Medulla oblongata (tissue), 1 donor: ENCODE measurements at regions not wholly inside any gene's neighbourhood (a gene's known extent, or its start where the extent isn't known, plus 50 kb on each side); places are given as distances from the start of the nearest gene placed in this dataset.

ENCODE experiments used
- DNase-seq: peaks from one replicate; pipeline ENCODE4 v3.0.0-alpha.2; 2015; ENCODE audit errors: extremely low spot score

- no peak for DNase-seq
Observed at GRCh38 chr21:18460979-18461378, 57.4 kb upstream of the TMPRSS15 start.

DNA sequence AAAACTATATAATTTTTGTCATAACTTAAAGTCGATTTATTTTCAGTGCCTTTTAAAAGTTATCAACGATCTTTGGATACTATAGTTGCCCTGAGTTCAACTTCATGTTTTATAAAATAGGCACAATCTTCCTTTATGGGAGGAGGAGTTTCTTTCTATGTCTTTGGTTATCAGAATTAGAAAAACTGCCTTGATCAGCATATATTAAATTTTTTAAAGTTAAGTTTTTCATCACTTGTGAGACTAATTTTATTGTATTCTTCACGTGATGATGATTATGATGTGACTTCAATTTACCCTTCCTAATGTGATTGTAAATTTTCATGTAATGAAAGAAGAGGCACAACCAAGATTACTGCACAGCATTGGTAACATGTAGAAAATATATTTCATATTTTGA lies 58.2 kb upstream of the TMPRSS15 start:
- DNase-seq = no peak

- no peak for DNase-seq
Observed at GRCh38 chr21:18467715-18468114, 64.1 kb upstream of the TMPRSS15 start.

- DNase-seq = no peak
Observed at GRCh38 chr21:18468790-18469189, 65.2 kb upstream of the TMPRSS15 start.

DNA sequence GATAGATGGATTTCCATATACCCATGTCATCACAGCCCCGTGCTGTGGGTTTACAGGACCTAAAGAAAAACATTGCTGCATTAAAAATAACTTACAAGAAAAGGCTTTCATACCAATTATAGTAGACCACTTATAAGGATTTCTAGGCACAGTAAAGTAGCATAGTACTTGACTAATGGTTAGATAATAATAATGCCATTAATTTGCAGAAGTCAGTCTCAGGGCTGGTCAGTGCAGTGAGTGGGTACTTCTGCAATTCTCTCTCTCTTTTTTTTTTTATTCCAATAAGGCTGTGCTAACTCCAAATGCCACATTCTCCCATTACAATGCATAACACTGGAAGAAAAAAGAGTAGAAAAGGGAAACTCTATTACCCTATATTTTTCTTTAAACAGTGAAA lies 73.1 kb upstream of the TMPRSS15 start:
- no peak for DNase-seq

DNA sequence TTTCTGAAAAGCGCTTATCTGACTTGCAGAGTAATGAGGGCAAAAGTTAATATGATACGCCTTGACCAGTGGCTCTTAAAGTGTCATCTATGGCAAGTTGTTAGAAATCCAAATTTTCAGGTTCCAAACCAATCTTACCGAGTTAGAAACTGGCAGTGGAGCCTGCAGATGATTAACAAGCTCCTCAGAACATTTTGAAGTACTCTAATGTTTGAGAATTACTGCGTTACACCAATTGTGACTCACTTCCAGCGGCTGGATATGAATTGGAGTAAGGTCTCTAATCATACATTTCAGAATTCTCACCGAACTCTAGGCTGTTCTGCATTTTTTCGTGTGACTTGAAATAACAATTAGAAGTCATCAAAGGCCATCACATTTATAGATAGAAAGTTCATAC lies 73.5 kb upstream of the TMPRSS15 start:
- no peak for DNase-seq

GRCh38 chr21:18478513-18478912 lies 74.9 kb upstream of the TMPRSS15 start:
- no peak for DNase-seq

DNA sequence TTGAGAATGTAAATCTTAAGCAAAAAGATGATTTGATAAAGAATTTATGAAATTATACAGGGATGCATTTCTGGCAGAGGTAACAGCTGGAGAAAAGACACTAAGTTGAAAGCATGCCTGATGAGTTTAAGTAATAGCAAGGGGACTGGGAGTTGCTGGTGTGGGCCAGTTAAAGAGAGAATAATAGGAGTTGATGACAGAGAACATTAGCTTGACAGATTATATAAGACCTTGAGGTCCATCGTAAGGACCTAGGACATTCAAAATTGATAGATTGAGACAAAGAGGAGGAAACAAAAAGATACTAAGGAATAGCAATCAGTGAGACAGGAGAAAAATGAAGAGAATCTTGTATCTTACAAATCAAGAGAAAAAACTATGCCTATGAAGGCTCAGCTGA lies 84.7 kb upstream of the TMPRSS15 start:
- no peak for DNase-seq

DNA sequence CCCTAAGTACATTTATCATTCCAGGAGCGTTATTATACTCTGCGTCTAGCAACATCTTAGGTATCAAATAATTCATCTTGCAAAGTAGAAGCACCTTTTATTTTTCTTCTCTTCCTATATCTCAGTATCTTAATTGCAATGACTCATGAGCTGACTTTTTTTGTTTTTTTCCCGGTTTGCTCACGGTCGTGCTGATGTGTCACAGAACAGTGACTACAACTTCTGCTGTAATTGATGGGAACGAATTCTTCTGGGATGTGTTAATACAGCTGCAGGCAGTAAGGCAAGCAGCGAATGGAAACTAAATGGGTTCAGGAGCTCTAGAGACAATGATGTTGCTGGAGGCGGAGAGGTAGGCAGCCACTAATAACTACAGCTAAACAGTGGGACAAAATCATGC lies 89.8 kb upstream of the TMPRSS15 start:
- no peak for DNase-seq

- DNase-seq = no peak
Observed at GRCh38 chr21:18495523-18495922, 91.9 kb upstream of the TMPRSS15 start.

DNA sequence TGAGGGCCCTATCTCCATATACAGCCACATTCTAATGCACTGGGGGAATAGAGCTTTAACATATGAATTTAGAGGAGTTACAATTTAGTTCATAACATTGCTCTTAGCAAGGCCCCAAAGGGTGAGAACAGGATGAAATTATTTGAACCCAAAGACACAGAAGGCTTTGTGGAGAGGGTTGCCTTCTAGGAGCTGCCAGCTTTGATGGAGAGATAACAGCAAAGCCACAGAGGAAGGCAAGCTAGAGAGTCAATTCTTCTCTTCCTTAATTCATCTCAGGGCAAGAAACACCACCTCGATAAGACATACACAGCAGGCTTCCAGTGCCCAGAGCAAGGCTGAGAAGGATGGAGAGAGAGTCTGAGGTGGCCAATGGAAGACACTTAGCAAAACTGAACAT lies 94.8 kb upstream of the TMPRSS15 start:
- no peak for DNase-seq

DNA sequence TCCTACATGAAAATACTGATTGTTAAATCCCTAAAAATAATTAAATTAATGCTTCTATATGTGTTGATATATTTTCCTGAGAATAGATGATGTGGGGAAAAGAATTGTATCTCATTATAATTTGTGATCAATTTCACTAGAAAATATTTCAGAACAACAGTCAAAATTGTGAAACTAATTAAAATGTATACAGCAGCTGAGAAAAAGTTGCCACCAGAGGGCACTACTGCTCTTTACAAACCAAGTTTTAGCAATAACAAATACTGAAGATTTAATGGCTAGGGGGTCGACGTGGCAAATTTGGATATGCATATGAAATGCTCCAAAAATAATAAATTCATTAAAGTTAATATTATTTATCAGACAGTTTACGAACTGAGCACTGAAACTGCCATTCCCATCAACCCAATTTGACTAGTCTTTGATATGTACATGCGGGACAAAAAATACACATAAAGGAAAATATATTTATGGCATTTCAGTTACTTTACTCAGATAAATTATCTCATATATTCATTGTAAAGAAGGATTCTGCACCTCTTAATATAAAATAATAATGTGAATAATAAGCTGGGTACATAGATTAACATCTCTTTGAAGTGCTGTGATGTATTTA lies 96.3 kb upstream of the TMPRSS15 start:
- DNase-seq = peak; percentile 66

GRCh38 chr21:18518054-18518481 lies 114.5 kb upstream of the TMPRSS15 start:
- peak; percentile 6 for DNase-seq

DNA sequence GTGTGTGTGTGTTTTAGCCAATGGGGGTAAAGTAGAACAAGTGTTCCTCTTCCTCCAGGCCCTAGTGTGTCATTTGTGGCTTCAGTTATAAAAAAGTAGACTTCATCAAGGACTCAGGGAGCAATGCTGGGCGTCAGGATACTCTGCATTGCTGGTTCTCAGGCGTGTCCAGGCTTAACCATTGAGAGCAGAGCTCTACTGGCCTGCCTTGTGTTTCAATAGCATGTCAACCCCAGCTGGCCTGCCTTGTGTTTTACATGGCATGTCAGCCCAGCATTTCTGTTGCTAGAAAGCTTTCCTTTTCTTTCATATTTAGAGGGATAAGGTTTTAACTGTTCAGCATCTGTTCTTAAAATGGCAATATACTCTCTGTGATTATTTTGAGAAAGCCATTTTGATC lies 117.6 kb upstream of the TMPRSS15 start:
- no peak for DNase-seq

DNA sequence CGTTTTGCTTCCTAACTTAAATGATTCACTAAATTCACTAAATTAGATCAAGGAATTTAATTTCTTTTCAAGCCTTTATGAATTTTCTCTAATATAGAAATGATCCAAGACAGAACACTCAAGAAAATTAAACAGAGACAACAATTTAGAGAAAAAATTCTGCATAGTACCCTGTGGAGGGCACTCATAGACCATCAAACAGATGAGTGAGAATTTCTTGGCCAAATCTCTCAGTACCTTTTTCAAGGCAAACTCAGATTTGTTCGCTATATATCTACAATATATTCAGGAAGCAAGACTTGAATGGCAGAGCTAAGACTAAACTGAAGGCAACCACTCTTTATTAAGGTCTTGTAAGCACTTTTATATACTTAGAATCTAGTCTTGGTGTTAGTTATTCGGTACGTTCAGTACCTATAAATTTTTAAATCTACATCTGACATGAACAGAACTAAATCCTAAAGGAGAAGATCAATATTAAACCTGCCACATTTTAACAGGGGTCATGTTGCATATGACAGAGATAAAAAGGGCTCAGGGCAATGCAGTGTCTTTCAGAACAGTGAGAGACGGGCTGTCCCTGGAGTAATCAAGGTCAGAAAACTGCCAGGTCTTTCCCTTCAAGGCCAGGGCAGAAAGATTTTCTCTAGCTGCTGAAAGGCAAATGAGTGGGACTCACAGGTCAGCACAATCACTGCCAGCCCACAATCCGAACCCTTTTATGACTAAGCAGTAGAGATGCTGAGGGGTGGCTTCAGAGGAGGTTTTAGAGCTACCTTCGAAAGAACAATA lies 118.8 kb upstream of the TMPRSS15 start:
- DNase-seq = no peak

DNA sequence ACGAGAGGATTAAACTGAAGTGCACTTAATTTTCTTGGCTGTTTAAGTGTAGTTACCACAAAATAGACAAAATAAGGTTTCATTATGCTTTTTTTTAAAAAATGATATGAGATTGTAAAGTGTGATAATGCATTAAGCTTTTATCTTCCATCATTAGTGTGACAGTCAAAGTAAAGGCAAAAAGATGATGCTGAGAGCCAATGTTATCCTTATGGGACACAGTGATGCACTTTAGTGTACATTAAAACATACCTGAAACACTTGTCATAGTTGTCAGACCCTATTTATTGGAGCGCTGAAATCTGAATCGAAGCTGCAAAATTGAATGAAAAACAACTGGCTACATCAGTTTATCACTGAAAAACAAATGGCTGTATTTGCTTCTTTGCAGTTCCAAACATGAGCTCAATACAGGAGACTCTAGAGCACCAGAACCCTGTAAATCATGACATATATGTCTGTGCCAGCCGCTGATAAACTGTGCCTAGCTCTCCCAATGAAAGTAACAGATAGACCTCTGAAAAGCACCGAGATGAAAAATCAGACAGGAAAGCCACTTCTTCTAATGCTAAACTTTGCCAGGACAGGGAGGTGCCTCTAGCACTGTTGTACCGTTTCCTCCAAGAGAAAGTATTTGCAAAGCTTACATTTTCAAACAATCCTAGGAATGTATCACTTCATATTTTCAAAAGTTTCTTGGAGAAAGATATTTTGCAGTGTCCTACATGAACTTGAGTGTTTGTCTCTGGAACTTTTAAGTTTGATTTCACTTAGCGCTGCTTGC lies 120.7 kb upstream of the TMPRSS15 start:
- DNase-seq = no peak

DNA sequence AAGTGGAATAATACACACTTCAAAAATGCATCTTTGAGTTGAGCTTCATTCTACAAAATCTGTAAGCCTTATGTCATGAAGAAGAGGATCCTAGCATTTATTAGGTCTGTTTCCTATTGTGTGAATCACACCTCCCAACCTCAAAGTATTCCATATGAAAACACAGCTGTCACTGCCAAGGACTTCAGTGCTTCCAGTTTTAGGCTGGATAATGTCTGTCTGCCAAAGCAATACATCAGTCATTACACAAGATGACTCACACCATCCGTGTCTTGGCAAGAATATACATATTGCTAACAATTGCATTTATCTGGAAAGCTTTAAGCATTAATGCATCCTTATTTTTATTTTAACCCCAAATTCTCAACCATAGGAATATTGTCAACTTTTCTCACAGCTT lies 125.7 kb upstream of the TMPRSS15 start:
- DNase-seq = no peak

DNA sequence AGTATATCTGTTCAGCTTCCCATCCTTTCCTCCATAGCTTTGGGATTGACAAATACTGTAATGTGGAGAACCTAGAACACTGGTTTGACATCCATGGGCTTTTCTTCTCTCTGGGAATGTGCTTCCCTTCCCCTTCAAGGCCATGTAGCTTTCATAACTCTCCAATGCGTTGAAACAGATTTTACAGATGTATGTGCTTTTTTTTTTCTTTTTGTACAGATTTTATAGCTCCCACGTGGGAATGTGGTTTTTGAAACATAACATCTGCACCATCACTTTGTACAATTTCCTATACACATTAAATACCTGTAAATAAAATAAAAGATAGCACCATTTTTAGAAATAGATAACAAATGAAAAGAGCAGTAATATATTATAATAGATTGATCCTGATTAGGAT lies 138.5 kb upstream of the TMPRSS15 start:
- no peak for DNase-seq

DNA sequence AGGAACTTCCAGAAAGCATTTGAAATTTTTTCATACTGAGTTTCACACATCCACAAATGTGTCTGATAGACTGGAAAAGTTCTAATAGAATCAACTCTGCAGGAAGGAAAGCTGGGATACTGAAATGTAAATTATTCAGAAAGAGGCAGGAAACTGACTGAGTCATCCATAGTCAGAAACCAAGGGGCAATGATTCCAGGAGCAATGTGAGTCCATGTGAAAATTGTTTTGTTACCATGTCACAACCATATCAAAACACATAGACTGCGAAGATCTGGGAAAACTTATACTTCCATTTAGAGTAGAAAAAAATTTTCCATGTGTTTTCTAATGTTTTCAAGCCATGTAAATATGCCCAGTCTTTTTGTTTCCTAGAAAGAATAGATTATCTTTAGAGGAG lies 142.3 kb upstream of the TMPRSS15 start:
- no peak for DNase-seq

DNA sequence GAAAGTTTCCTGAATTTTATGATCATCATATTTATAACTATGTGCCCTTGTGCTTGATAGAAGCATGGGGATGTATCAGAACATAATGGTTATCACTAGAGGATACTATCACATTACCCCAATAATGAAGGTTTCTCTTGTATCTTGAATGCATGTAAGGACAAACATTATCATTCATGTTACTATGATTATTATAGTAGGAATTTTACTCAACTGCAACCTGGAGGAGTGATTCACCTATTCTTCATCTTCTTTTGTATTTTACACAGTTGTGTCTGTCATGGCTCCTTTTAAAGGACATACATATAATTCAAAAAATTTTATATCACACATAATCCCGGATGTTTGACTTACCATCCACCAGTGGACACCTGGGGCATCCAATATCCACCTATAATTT lies 143.8 kb upstream of the TMPRSS15 start:
- DNase-seq = no peak

GRCh38 chr21:18548249-18548648 lies 144.7 kb upstream of the TMPRSS15 start:
- no peak for DNase-seq

DNA sequence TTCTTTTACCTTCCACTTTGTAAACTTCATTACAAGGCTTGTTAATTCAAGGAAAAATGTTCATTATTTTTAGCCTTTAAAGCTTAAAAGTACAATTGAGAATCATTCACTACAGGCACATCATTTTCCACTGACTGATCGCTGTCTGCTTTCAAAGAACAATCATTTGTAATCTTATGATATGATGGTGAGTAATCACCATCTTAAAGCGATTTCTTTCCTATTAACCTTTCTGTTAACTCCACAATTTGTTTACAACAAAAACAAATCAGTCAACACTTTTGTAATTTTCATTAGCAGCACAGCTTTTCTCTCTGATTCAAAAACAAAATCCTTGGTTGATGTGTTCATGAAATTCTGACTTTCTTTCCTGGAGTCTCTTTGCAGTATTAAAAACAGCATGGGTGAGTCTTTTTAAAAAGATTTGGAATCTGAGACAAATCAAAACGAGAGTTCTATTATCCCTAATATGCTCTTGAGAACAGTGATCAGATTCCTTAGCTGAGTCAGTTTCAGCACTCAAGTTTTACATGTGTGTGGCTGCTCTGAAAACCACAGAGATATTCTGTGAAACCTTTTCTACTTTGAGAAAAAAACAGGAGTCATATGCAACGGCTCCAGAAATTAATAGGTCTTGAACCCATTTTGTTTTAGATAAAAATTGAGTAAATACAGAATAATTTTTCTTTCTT lies 145.8 kb upstream of the TMPRSS15 start:
- DNase-seq = no peak
